Activated naive CD4-positive, alpha-beta T cell treated with anti-CD3 and anti-CD28 coated beads, Interleukin-2, amount 50 U/mL, for 72 hours (primary cell): ENCODE measurements at regions not wholly inside any gene's neighbourhood (a gene's known extent, or its start where the extent isn't known, plus 50 kb on each side); places are given as distances from the start of the nearest gene placed in this dataset.

Experiments used
- ATAC-seq, 2 donors: fragments of 150-1000 bp; cut with Tn5 transposase; 2 replicates each; pipeline ENCODE4 v1.10.0; 2021; ENCODE audit warnings: mild to moderate bottlenecking in 2 of 2, moderate library complexity in 2 of 2
- DNase-seq, 2 donors: peaks; one replicate each; pipeline ENCODE4 v3.0.0; 2021 to 2022; ENCODE audit warnings: low spot score in 2 of 2
- H3K27ac Mint-ChIP-seq, 2 donors: one replicate each; pipeline ENCODE4 v1.8.0; 2022; ENCODE audit warnings: mild to moderate bottlenecking in 2 of 2, mixed read lengths in 2 of 2
- H3K36me3 Mint-ChIP-seq, 2 donors: one replicate each; pipeline ENCODE4 v1.8.0; 2022; ENCODE audit warnings: mixed read lengths in 2 of 2
- H3K9me3 Mint-ChIP-seq, 2 donors: one replicate each; pipeline ENCODE4 v1.8.0; 2022; ENCODE audit warnings: mixed read lengths in 2 of 2

- DNase-seq (no peak), ATAC-seq (no peak)
- Mint-ChIP-seq H3K9me3 (peaks cover 0 to 3% of the 10 kb centered on the region in 2 donors), H3K36me3 (no peaks in the 10 kb centered on the region), H3K27ac (no peak overlapping the region)
Observed at GRCh38 chr5:1946122-1946677, 63.5 kb upstream of the IRX4 start.

- no peaks in the 10 kb centered on the region for H3K9me3 Mint-ChIP-seq
- DNase-seq (no peak), ATAC-seq (no peak)
- no peak overlapping the region for H3K27ac Mint-ChIP-seq
- H3K36me3 Mint-ChIP-seq: no peaks in the 10 kb centered on the region
Observed at GRCh38 chr5:1945606-1946005, 62.9 kb upstream of the IRX4 start.

GRCh38 chr5:1944408-1944807, 61.7 kb upstream of the IRX4 start:
- ATAC-seq: no peak
- H3K9me3 Mint-ChIP-seq: no peaks in the 10 kb centered on the region
- no peak for DNase-seq
- H3K36me3 Mint-ChIP-seq: no peaks in the 10 kb centered on the region
- H3K27ac Mint-ChIP-seq: no peak overlapping the region

GRCh38 chr5:1943481-1943880, 60.8 kb upstream of the IRX4 start:
- no peak for ATAC-seq

GRCh38 chr5:1942630-1943029, 59.9 kb upstream of the IRX4 start:
- Mint-ChIP-seq H3K27ac (no peak overlapping the region), H3K9me3 (no peaks in the 10 kb centered on the region), H3K36me3 (no peaks in the 10 kb centered on the region)
- ATAC-seq (no peak), DNase-seq (no peak)

More at GRCh38 chr5:1943481-1943880, 60.8 kb upstream of the IRX4 start:
- no peak for DNase-seq
- Mint-ChIP-seq H3K9me3 (no peaks in the 10 kb centered on the region), H3K27ac (no peak overlapping the region), H3K36me3 (no peaks in the 10 kb centered on the region)

GRCh38 chr5:1942158-1942557, 59.4 kb upstream of the IRX4 start:
- ATAC-seq (no peak), DNase-seq (no peak)
- no peaks in the 10 kb centered on the region for H3K9me3 Mint-ChIP-seq
- H3K36me3 Mint-ChIP-seq: no peaks in the 10 kb centered on the region
- H3K27ac Mint-ChIP-seq: no peak overlapping the region

- DNase-seq (no peak), ATAC-seq (no peak)
- Mint-ChIP-seq H3K27ac (no peak overlapping the region), H3K9me3 (no peaks in the 10 kb centered on the region), H3K36me3 (no peaks in the 10 kb centered on the region)
Observed at GRCh38 chr5:1939256-1939655, 56.5 kb upstream of the IRX4 start.

GRCh38 chr5:1938310-1939000, 55.7 kb upstream of the IRX4 start:
- no peaks in the 10 kb centered on the region for H3K36me3 Mint-ChIP-seq
- H3K9me3 Mint-ChIP-seq: no peaks in the 10 kb centered on the region
- H3K27ac Mint-ChIP-seq: peak overlapping the region in 1 of 2 donors; percentile 22
- ATAC-seq (no peak), DNase-seq (peak in 1 of 2 donors; percentile 37)

GRCh38 chr5:1937590-1937989, 54.9 kb upstream of the IRX4 start:
- ATAC-seq (no peak), DNase-seq (peak in 1 of 2 donors; percentile 11)
- Mint-ChIP-seq H3K27ac (no peak overlapping the region), H3K36me3 (no peaks in the 10 kb centered on the region), H3K9me3 (no peaks in the 10 kb centered on the region)

GRCh38 chr5:1936901-1937300, 54.2 kb upstream of the IRX4 start:
- peak in 1 of 2 donors; percentile 30 for DNase-seq
- no peak for ATAC-seq
- Mint-ChIP-seq H3K27ac (no peak overlapping the region), H3K36me3 (no peaks in the 10 kb centered on the region), H3K9me3 (no peaks in the 10 kb centered on the region)

- no peaks in the 10 kb centered on the region for H3K9me3 Mint-ChIP-seq
- DNase-seq: no peak
- ATAC-seq: no peak
- no peaks in the 10 kb centered on the region for H3K36me3 Mint-ChIP-seq
- no peak overlapping the region for H3K27ac Mint-ChIP-seq
Observed at GRCh38 chr5:1936413-1936812, 53.7 kb upstream of the IRX4 start.

- Mint-ChIP-seq H3K27ac (no peak overlapping the region), H3K36me3 (no peaks in the 10 kb centered on the region), H3K9me3 (no peaks in the 10 kb centered on the region)
- DNase-seq (no peak), ATAC-seq (no peak)
Observed at GRCh38 chr5:1934801-1935429, 52.2 kb upstream of the IRX4 start.

GRCh38 chr5:1934056-1934394, 51.3 kb upstream of the IRX4 start:
- Mint-ChIP-seq H3K27ac (no peak overlapping the region), H3K36me3 (no peaks in the 10 kb centered on the region), H3K9me3 (no peaks in the 10 kb centered on the region)
- DNase-seq (peak in 1 of 2 donors; percentile 26), ATAC-seq (no peak)

GRCh38 chr5:1933364-1934055, 50.8 kb upstream of the IRX4 start:
- Mint-ChIP-seq H3K9me3 (no peaks in the 10 kb centered on the region), H3K27ac (no peak overlapping the region), H3K36me3 (no peaks in the 10 kb centered on the region)
- ATAC-seq (no peak), DNase-seq (no peak)
